ENCODE measurements at regions not wholly inside any gene's neighbourhood (a gene's known extent, or its start where the extent isn't known, plus 50 kb on each side); places are given as distances from the start of the nearest gene placed in this dataset.

GRCh38 chr13:88376760-88377388 lies 705.7 kb downstream of the SLITRK5 start:
- no peak overlapping the region for H3K27ac ChIP-seq (ENCODE audit: extremely low read depth, low read depth, low read length)
- H3K9me3 ChIP-seq (replicated peaks; ENCODE audit: control insufficient read depth, insufficient read depth, low read depth, low read length), result no peaks in the 10 kb centered on the region
- no peak overlapping the region for H3K9ac ChIP-seq (ENCODE audit: insufficient read depth in 1 of 2, low read depth in 2 of 2, low read length in 2 of 2)
- CTCF ChIA-PET (ENCODE audit: low intra/inter-chr PET ratio), result no interaction called here
- H3K4me3 ChIP-seq, result no peak overlapping the region
- POLR2A ChIA-PET, result no interaction called here
- ATAC-seq, result no peak
- in situ Hi-C loops (cut with MboI) (no loop called here), intact Hi-C loops (cut with micrococcal nuclease) (no loop called here)
- WGBS (ENCODE audit: insufficient coverage, low coverage, missing lambda C conversion rate), result 0% methylated on average over 2 of the region's 2 CpGs
- H3K79me2 ChIP-seq (ENCODE audit: control insufficient read depth, insufficient read depth, low read length), result no peaks in the 10 kb centered on the region
- no peaks in the 10 kb centered on the region for H3K4me1 ChIP-seq (replicated peaks in 1 of 2; ENCODE audit: control insufficient read depth in 2 of 2, insufficient read depth in 2 of 2, low read length in 2 of 2)
- no peaks in the 10 kb centered on the region for H3K9me1 ChIP-seq (ENCODE audit: control insufficient read depth, insufficient read depth, low read length)
- BruUV-seq (replicated peaks), result no TSS peak
- H3K4me2 ChIP-seq (ENCODE audit: insufficient read depth, low read length), result no peak overlapping the region
- H4K20me1 ChIP-seq (replicated peaks; ENCODE audit: control insufficient read depth, insufficient read depth, low read length), result no peaks in the 10 kb centered on the region
- no peak for FAIRE-seq
- no peak overlapping the region for H2AFZ ChIP-seq (ENCODE audit: low read depth, low read length)
- no peaks in the 10 kb centered on the region for H3K27me3 ChIP-seq (ENCODE audit: control insufficient read depth in 2 of 2, insufficient read depth in 2 of 2, low read length in 2 of 2)
- no peak for TF ChIP-seq YBX1 (IDR thresholded peaks at IDR 0.05)
- no peak for TF ChIP-seq TRIM28 (IDR thresholded peaks at IDR 0.05)
- no peak for TF ChIP-seq GATA2 (CRISPR knock-in tag; IDR thresholded peaks at IDR 0.05)
- TF ChIP-seq RBBP5 (IDR thresholded peaks at IDR 0.05; ENCODE audit: borderline replicate concordance, insufficient read depth, low read length, poor library complexity, severe bottlenecking), result no peak
- TF ChIP-seq CGGBP1 (CRISPR knock-in tag; IDR thresholded peaks at IDR 0.05), result no peak
- no peak for TF ChIP-seq FOXJ3 (CRISPR knock-in tag; IDR thresholded peaks at IDR 0.05)
- DNase-seq (ENCODE audit: extremely low read depth in 1 of 4, low spot score in 3 of 4), result no peak
- H3K36me3 ChIP-seq (ENCODE audit: control insufficient read depth, insufficient read depth, low read length), result no peaks in the 10 kb centered on the region

- no peak for DNase-seq (ENCODE audit: extremely low read depth in 1 of 4, low spot score in 3 of 4)
- WGBS (ENCODE audit: insufficient coverage, low coverage, missing lambda C conversion rate), result 0% methylated on average over 2 of the region's 2 CpGs
- Histone ChIP-seq H3K9me1 (ENCODE audit: control insufficient read depth, insufficient read depth, low read length) (no peaks in the 10 kb centered on the region), H3K79me2 (ENCODE audit: control insufficient read depth, insufficient read depth, low read length) (no peaks in the 10 kb centered on the region), H3K27ac (ENCODE audit: extremely low read depth, low read depth, low read length) (no peak overlapping the region), H2AFZ (ENCODE audit: low read depth, low read length) (no peak overlapping the region), H3K36me3 (ENCODE audit: control insufficient read depth, insufficient read depth, low read length) (no peaks in the 10 kb centered on the region), H3K9ac (ENCODE audit: insufficient read depth in 1 of 2, low read depth in 2 of 2, low read length in 2 of 2) (no peak overlapping the region), H3K9me3 (replicated peaks; ENCODE audit: control insufficient read depth, insufficient read depth, low read depth, low read length) (no peaks in the 10 kb centered on the region), H3K4me3 (no peak overlapping the region), H3K4me2 (ENCODE audit: insufficient read depth, low read length) (no peak overlapping the region), H4K20me1 (replicated peaks; ENCODE audit: control insufficient read depth, insufficient read depth, low read length) (no peaks in the 10 kb centered on the region), H3K27me3 (ENCODE audit: control insufficient read depth in 2 of 2, insufficient read depth in 2 of 2, low read length in 2 of 2) (no peaks in the 10 kb centered on the region), H3K4me1 (replicated peaks in 1 of 2; ENCODE audit: control insufficient read depth in 2 of 2, insufficient read depth in 2 of 2, low read length in 2 of 2) (no peaks in the 10 kb centered on the region)
- ChIA-PET POLR2A (no interaction called here), CTCF (ENCODE audit: low intra/inter-chr PET ratio) (no interaction called here)
- BruUV-seq (replicated peaks), result no TSS peak
- intact Hi-C loops (cut with micrococcal nuclease) (no loop called here), in situ Hi-C loops (cut with MboI) (no loop called here)
- ATAC-seq, result no peak
- FAIRE-seq, result no peak
- TF ChIP-seq ZNF785 (CRISPR knock-in tag; IDR thresholded peaks at IDR 0.05), result no peak
- TF ChIP-seq RAD21 (CRISPR knock-in tag; conservative IDR thresholded peaks at IDR 0.05 in 1 of 2, IDR thresholded peaks at IDR 0.05 in 1 of 2), result no peak
- TF ChIP-seq USF1 (CRISPR knock-in tag; IDR thresholded peaks at IDR 0.05), result no peak
- no peak for TF ChIP-seq HMBOX1 (IDR thresholded peaks at IDR 0.05)
Measured at GRCh38 chr13:88377852-88378251, 706.7 kb downstream of the SLITRK5 start.

Measured in K562 (cell line).